ENCODE measurements at regions not wholly inside any gene's neighbourhood (a gene's known extent, or its start where the extent isn't known, plus 50 kb on each side); places are given as distances from the start of the nearest gene placed in this dataset.

DNA sequence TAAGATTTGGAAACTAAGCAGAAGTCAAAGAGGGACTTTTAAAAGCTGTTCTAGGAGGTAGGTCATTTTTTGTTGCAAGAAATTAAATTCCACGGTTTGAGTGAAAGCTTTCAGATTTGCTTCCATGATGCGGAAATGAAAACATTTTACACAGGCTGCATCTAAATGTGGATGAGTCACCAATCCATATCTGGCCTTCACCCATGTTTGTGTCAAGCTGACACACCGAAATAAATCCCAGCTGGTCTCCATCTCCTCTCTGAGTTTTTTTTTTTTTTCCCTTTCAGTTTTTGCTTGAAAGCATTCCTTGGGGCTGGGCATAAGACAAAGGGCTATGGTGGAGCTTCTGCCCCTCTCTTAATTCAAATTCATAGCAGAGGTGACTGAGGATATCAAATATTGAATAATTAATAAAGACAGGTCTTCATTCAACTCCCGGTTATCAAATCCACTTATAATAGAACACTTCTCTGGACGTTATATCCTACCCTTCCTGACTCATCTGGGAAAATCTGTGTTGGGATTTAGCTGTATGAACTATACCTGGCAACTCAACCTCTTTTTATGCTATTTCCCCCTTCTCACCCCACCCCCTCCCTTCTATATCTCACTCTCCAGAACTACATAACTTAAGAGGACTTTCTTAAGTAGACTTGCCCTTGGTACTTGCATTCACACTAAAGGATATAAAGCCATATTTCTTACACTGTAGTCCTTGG lies 558.3 kb upstream of the GCFC2 start:
- Histone ChIP-seq H3K4me1 (replicated peaks) (no peaks in the 10 kb centered on the region), H3K4me3 (no peak overlapping the region), H3K27me3 (replicated peaks; ENCODE audit: insufficient read depth) (no peaks in the 10 kb centered on the region), H3K9me3 (no peaks in the 10 kb centered on the region), H3K27ac (no peak overlapping the region), H3K36me3 (no peaks in the 10 kb centered on the region)
- WGBS = 69% methylated on average over 5 of the region's 5 CpGs
- TF ChIP-seq POLR2AphosphoS5 (IDR thresholded peaks at IDR 0.05) (no peak), POLR2A (IDR thresholded peaks at IDR 0.05) (no peak)
- TF ChIP-seq, protein P1, sequence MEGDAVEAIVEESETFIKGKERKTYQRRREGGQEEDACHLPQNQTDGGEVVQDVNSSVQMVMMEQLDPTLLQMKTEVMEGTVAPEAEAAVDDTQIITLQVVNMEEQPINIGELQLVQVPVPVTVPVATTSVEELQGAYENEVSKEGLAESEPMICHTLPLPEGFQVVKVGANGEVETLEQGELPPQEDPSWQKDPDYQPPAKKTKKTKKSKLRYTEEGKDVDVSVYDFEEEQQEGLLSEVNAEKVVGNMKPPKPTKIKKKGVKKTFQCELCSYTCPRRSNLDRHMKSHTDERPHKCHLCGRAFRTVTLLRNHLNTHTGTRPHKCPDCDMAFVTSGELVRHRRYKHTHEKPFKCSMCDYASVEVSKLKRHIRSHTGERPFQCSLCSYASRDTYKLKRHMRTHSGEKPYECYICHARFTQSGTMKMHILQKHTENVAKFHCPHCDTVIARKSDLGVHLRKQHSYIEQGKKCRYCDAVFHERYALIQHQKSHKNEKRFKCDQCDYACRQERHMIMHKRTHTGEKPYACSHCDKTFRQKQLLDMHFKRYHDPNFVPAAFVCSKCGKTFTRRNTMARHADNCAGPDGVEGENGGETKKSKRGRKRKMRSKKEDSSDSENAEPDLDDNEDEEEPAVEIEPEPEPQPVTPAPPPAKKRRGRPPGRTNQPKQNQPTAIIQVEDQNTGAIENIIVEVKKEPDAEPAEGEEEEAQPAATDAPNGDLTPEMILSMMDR (IDR thresholded peaks at IDR 0.05) = no peak
- no peak for DNase-seq (ENCODE audit: low spot score)
- intact Hi-C loops (cut with DNase I) = no loop called here

DNA sequence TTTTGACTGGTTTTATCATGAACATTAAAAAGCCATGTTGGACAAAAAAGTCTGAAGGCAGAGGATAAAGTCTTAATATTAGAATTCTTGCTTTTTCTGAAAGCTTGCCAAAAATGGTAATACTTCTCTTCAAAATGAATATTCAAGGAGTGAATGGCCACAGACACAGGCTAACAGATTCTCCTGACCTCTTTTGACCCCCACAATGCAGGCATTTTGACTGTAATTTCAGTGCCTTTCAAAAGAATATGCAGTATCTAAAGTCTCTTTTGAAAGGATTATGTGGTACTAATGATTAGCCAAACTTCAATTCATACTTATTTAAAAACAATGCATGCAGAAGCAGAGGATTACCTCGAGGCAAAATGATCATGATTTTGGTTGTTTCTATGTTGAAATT lies 557.8 kb upstream of the GCFC2 start:
- intact Hi-C loops (cut with DNase I) = no loop called here
- Histone ChIP-seq H3K27me3 (replicated peaks; ENCODE audit: insufficient read depth) (no peaks in the 10 kb centered on the region), H3K4me3 (no peak overlapping the region), H3K27ac (no peak overlapping the region), H3K9me3 (no peaks in the 10 kb centered on the region), H3K36me3 (no peaks in the 10 kb centered on the region), H3K4me1 (replicated peaks) (no peaks in the 10 kb centered on the region)
- TF ChIP-seq, protein P1 (IDR thresholded peaks at IDR 0.05) = no peak
- TF ChIP-seq POLR2A (IDR thresholded peaks at IDR 0.05) = no peak
- no peak for TF ChIP-seq POLR2AphosphoS5 (IDR thresholded peaks at IDR 0.05)
- WGBS = 29% methylated on average over 1 of the region's 1 CpG
- DNase-seq (ENCODE audit: low spot score) = no peak

DNA sequence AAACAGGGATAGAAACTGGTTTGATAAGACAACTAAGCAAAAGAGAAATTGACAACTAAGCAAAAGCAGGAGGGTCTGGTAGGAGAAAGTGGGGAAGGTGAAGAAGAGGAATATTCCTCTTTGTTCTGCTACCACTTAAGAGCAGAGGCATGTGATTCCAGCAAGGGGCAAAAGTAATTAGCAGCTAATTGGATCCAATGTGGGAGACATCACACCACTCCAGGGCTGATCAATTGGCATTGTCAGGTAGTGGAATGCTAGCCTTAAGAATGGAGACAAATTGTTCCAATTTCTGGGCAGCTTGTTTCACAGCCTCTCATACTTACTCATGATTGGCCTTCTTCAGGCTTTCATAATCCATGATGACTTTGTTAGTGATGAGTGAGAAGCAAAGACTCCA lies 547.1 kb upstream of the GCFC2 start:
- Histone ChIP-seq H3K4me1 (replicated peaks) (no peaks in the 10 kb centered on the region), H3K4me3 (no peak overlapping the region), H3K36me3 (no peaks in the 10 kb centered on the region), H3K27ac (no peak overlapping the region), H3K9me3 (no peaks in the 10 kb centered on the region), H3K27me3 (replicated peaks; ENCODE audit: insufficient read depth) (no peaks in the 10 kb centered on the region)
- DNase-seq (ENCODE audit: low spot score) = no peak
- no peak for TF ChIP-seq POLR2A (IDR thresholded peaks at IDR 0.05)
- no peak for TF ChIP-seq POLR2AphosphoS5 (IDR thresholded peaks at IDR 0.05)
- TF ChIP-seq, protein P1 (IDR thresholded peaks at IDR 0.05) = no peak
- intact Hi-C loops (cut with DNase I) = no loop called here

DNA sequence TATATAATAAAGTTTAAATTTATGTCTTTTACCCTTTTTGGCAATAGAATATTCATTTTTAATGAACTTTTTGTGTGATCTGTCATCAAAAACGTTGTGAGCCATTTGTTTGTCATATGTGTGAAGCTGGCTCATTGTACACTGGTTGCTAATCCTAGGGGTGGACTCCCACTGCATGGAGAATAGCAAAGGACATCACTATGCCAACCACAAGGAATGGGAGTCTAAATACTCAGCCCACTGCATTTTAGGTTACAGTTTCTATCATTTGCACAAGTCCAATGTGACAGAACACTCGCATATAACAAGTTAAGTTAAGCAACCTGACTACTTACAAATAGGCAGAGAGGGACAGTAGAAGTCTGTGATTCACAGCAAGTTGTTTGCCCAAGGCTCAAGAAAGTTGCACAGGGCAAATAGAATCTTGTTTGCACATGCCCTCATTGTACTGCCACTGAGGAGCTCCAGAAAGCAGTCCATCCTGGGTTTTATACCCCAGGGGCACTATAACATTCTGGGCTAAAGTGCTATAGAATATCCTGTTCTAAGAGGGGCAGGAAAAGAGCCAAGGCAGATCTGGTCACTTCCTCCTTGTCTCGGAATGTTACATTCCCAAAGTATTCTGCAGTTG lies 545.9 kb upstream of the GCFC2 start:
- intact Hi-C loops (cut with DNase I) = no loop called here
- Histone ChIP-seq H3K4me3 (no peak overlapping the region), H3K4me1 (replicated peaks) (no peaks in the 10 kb centered on the region), H3K27me3 (replicated peaks; ENCODE audit: insufficient read depth) (no peaks in the 10 kb centered on the region), H3K9me3 (no peaks in the 10 kb centered on the region), H3K27ac (no peak overlapping the region), H3K36me3 (no peaks in the 10 kb centered on the region)
- no peak for DNase-seq (ENCODE audit: low spot score)
- 32% methylated on average over 3 of the region's 3 CpGs for WGBS
- no peak for TF ChIP-seq POLR2A (IDR thresholded peaks at IDR 0.05)
- TF ChIP-seq, protein P1 (IDR thresholded peaks at IDR 0.05) = no peak

DNA sequence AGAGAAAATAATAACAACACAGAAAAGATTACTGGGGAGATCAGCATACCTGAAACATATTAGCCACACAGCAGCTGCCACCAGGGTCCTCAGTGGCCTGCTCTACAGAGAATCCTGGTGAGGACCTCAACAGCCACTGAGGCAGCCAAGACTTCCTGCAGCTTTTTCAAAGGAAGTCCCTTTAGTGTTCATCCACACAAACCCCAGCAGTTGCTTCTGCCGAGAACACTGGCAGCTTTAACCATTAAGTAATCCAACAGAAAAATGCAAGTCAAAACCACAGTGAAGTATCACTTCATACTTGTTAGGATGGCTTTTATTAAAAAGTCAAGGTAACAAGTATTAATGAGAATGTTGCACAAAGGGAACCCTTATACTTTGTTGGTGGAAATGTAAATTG lies 542.0 kb upstream of the GCFC2 start:
- no peak for DNase-seq (ENCODE audit: low spot score)
- Histone ChIP-seq H3K4me1 (replicated peaks) (no peaks in the 10 kb centered on the region), H3K27ac (no peak overlapping the region), H3K4me3 (no peak overlapping the region), H3K36me3 (no peaks in the 10 kb centered on the region), H3K9me3 (no peaks in the 10 kb centered on the region), H3K27me3 (replicated peaks; ENCODE audit: insufficient read depth) (no peaks in the 10 kb centered on the region)
- TF ChIP-seq POLR2AphosphoS5 (IDR thresholded peaks at IDR 0.05) (no peak), POLR2A (IDR thresholded peaks at IDR 0.05) (no peak)
- TF ChIP-seq, protein P1 (IDR thresholded peaks at IDR 0.05) = no peak
- intact Hi-C loops (cut with DNase I) = no loop called here
- 50% methylated on average over 1 of the region's 1 CpG for WGBS
